GM18502 (cell line): ENCODE measurements at regions not wholly inside any gene's neighbourhood (a gene's known extent, or its start where the extent isn't known, plus 50 kb on each side); places are given as distances from the start of the nearest gene placed in this dataset.
"Not testable (repeated sequence)": the region's sequence is repeated elsewhere in the genome, so short reads cannot be mapped to it uniquely, and the experiment has no call there.

Experiments
- ATAC-seq: cut with Tn5 transposase; IDR thresholded peaks from one replicate; pipeline ENCODE4 v1.9.1; 2021; ENCODE audit warnings: mild to moderate bottlenecking; ENCODE audit not compliant: unreplicated experiment, poor library complexity

- ATAC-seq = no peak
These were observed 1651.5 kb downstream of the EFNA5 start for GRCh38 chr5:106019261-106019660.

DNA sequence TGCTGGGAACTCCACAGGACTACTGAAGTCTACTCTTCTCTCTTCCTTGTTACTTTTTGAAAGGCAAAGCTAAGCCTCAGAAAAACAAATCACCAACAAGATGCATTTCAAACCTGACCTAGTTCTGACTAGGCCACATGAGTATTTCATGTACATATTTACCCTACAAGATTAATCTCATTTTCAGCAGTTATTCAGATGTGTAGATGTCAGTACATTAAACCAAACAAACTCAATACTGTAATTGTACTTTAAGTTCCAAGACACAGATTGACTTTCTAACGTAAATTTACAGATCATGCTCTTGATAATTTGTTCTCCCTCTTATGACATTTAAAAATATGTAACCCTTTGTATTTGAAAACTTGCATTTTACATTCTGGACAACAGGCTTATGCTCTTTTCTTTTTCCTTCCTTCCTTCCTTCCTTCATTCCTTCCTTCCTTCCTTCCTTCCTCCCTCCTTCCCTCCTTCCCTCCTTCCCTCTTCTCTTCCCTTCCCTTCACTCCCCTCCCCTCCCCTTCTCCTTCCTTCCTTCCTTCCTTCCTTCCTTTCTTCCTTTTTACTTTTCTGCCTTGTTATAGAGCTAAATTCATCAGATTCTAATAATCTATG is 1653.4 kb downstream of the EFNA5 start:
- no peak for ATAC-seq

DNA sequence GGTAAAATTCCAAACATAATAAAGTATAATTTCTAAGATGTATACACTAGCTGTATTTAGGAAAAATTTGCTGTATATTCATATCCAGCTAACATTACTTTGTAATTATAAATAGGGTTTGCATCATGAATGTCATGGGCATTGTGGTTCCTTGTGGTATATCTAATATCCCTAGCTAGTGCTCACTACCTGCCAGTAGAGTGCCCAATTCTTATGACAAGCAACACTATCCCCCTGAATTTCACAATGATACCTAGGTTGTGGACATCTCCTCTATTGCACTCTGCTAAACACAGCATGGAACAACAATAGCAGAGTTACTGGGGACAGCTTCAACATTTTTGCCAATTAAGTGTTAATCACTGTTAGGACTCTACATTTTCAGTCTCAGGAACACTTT is 1656.5 kb downstream of the EFNA5 start:
- peak; percentile 73 for ATAC-seq

DNA sequence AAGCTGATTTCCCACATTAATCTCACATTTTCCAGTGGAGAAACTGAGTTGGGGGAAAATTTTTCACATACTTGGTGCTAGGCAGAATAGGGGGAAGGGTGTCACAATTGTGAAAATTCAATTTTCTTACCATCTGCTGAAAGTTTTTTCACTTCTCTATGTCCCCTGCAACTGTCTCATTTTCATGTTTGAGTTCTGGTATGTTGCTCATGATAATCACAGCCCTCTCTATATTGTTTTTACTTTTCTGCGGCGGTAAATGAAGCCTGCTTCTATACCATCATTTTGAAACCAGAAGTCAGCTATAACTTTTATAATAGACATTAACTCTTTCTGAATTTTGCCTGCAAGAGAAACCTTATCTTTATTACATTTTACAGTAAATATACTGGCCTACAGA is 1664.5 kb downstream of the EFNA5 start:
- no peak for ATAC-seq

DNA sequence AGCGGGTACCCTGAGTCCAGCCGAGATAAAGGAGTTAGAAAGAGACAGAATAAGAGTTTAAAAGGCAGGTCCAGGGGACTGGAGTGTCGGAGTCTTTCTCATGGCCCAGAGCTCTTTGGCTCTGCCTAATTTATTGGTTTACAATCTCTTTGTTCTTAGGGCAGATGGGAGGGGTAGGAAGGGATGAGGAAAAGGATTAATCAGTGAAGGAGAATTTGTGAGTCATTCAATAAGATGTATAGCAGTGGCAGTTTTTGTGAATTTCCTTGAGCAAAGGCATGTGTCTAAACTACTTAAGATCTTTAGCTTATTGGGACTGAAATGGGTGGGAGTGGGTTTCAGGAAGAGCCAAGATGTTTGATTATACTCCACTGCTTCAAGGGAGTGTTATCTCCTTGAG is 1671.7 kb downstream of the EFNA5 start:
- ATAC-seq = not testable (repeated sequence)

- ATAC-seq = no peak
These were observed 1677.7 kb downstream of the EFNA5 start for GRCh38 chr5:105993027-105993426.

GRCh38 chr5:105982526-105982925 is 1688.2 kb downstream of the EFNA5 start:
- no peak for ATAC-seq

DNA sequence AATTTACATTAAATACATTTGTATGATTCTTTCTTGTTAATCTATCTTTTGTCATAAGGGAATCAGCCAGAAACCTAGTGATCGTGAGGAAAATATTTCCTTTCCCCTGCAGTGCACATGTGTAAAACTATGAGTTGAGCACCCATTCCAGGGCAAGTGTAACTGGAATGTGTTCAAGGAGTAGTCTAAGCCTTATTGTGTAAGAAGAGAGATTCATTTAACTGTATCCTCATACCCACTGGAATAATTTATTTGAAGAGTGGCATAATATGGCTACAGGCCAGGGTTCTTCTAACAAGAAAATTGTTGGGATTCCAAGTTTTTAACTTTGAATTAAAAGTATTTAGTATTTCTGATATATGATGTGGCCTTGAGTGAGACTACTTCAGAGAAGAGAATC is 1692.7 kb downstream of the EFNA5 start:
- no peak for ATAC-seq

- no peak for ATAC-seq
These were observed 1693.6 kb downstream of the EFNA5 start for GRCh38 chr5:105977163-105977562.

DNA sequence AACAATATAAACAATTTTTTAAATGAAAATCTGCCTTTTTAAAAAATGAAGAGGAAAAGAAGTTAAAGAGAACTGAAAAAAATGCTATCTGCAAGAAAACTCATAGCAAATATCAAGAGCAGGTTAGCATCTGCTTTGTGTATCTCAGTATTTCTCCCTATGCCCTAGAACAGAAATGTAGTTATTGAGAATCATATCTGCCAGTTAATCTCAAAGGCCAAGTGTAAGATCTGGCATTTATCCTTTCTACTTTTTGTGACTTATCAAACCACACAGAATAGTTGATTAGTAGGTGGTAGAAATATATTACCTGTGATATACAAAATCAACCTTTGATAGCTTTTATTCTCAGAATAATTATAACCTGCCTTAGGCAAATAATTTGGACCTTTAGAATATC is 1699.8 kb downstream of the EFNA5 start:
- ATAC-seq = no peak

DNA sequence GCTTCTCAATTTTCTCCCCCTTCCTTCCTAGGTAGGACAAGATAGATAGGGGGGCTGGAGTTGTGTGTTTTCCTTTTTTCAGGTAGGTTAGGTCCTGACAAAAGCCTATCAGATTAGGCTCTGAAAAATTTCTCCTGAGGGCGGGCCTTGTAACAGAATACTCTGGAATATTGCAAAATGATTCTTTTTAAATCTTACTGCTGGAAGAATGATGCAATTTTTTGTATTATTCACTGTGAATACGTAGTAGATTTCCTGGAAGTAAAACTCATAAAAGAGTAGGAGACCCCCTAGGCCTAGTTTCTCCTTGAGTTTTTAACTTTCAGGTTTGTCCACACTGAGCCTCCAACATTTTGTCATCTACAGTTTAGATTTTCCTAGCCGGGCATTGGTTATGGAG is 1701.8 kb downstream of the EFNA5 start:
- no peak for ATAC-seq

DNA sequence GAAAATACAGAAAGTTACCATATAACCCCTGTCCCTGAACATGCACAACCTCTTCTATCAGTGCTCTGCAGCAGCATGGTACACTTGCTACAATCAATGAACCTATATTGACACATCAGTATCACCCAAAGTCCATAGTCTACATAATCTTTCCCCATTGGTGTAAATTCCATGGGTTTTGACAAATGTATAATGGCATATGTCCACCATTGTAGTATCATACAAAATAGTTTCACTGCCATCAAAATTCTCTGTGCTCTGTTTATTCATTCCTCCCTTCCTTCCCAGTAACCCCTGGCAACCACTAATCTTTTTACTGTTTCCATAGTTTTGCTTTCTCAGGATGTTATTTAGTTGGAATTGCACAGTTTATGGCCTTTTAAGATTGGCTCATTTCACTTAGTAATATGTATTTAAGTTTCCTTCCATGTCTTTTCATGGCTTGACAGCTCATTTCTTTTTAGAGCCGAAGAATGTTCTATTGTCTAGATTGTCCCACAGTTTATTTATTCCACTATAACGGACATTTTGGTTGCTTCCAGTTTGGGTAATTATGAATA is 1707.0 kb downstream of the EFNA5 start:
- no peak for ATAC-seq

DNA sequence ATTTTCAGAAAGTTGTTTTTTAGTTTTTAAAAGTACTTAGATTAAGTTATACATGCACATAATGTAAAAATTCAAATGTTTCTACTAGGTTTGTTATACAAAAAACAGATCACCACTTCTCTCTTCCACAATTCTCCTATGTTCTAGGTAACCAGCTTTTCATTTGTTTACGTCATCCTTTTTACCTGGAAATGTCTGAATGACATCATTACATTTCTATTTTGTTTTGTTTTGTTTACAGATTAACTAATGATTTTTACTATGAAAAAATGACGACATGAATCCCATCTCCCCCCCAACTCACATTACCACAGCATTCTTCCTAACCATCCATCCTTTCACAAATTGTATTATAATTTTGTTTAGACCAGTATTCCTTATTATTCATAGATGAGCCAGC is 1709.2 kb downstream of the EFNA5 start:
- ATAC-seq = no peak

- no peak for ATAC-seq
These were observed 1714.1 kb downstream of the EFNA5 start for GRCh38 chr5:105956456-105957196.

- ATAC-seq = no peak
These were observed 1716.4 kb downstream of the EFNA5 start for GRCh38 chr5:105954341-105954740.

- ATAC-seq = no peak
These were observed 1717.1 kb downstream of the EFNA5 start for GRCh38 chr5:105953616-105954015.

DNA sequence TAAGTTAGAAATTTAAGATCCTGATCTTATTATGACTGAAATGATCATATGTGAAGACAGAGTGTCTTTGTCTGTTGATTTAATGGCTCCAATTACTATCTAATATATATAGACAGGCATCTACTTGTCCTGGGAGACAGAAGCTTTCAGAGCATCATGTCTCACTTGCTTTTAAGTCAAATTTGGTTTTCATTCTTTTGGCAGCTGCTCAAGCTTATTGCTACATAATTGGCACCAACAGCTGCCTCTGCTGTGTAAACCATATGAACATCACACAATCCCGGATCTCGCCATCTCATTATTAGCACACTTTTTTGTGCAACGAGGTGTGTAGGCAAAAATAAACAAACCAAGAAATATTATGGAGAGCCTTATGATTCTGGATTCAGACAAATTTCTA is 1717.9 kb downstream of the EFNA5 start:
- no peak for ATAC-seq

- ATAC-seq = no peak
These were observed 1723.3 kb downstream of the EFNA5 start for GRCh38 chr5:105947461-105947860.

GRCh38 chr5:105945203-105945972 is 1725.3 kb downstream of the EFNA5 start:
- ATAC-seq = no peak

DNA sequence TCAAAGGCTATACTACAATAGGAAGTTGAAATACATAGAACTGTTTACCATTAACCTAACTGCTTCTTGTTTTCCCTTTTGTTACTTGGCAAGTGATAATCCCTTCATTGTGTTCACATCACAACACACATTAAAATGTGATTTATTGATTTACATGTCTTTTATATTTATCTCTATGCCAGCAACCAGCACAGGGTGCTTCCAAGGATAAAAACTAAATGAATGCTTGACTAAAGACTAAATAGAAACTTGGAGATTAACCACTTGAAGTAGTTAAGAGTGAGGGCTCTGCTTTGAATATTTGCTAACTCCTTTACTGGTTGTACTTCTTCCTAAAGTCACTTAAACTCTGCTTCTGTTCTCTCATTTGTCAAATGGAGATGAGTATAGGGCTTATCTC is 1730.6 kb downstream of the EFNA5 start:
- ATAC-seq = no peak

DNA sequence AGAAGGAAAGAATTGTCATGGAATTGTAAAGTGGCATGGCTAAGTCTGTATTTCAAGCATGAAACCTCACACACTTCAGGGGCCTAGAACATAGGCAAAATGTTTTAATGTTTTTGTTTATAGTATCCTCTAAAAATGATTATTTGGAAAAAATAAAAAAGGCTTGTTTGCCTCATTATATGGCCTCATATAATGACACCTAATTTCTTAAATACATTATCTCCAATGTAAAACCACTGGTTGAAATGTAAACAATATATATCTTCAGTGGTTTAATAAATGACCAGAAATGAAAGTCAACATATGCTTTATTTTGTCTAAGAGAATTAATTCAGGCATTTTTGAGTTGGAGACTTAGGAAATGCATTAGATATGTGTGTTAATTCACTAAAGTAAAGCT is 1736.6 kb downstream of the EFNA5 start:
- ATAC-seq = no peak
